ENCODE measurements at regions not wholly inside any gene's neighbourhood (a gene's known extent, or its start where the extent isn't known, plus 50 kb on each side); places are given as distances from the start of the nearest gene placed in this dataset.

GRCh38 chr3:124372775-124373174, 357.5 kb upstream of the UMPS start:
- H3K27ac ChIP-seq = no peak overlapping the region
- H3K4me2 ChIP-seq = no peak overlapping the region
- H3K9ac ChIP-seq = no peak overlapping the region
- H3K4me1 ChIP-seq (ENCODE audit: low read depth, poor library complexity, severe bottlenecking) = peaks cover 34% of the 10 kb centered on the region
- H2AFZ ChIP-seq (ENCODE audit: low read depth) = no peak overlapping the region
- TF ChIP-seq CTCF (conservative IDR thresholded peaks at IDR 0.05; ENCODE audit: low read depth, low read length) = no peak
- no peaks in the 10 kb centered on the region for H4K20me1 ChIP-seq (ENCODE audit: insufficient read depth)
- H3K79me2 ChIP-seq (ENCODE audit: insufficient read depth, low read depth) = no peaks in the 10 kb centered on the region
- no peak overlapping the region for H3K4me3 ChIP-seq (IDR thresholded peaks at IDR 0.05; ENCODE audit: insufficient read depth, low read depth, low read length)
- no peaks in the 10 kb centered on the region for H3K27me3 ChIP-seq (ENCODE audit: insufficient read depth, low read depth)
- H3K36me3 ChIP-seq (ENCODE audit: insufficient read depth) = no peaks in the 10 kb centered on the region

GRCh38 chr3:124373524-124373923, 356.7 kb upstream of the UMPS start:
- H3K9ac ChIP-seq = no peak overlapping the region
- no peaks in the 10 kb centered on the region for H3K36me3 ChIP-seq (ENCODE audit: insufficient read depth)
- H3K79me2 ChIP-seq (ENCODE audit: insufficient read depth, low read depth) = no peaks in the 10 kb centered on the region
- H3K4me2 ChIP-seq = no peak overlapping the region
- no peak overlapping the region for H2AFZ ChIP-seq (ENCODE audit: low read depth)
- no peak overlapping the region for H3K4me3 ChIP-seq (IDR thresholded peaks at IDR 0.05; ENCODE audit: insufficient read depth, low read depth, low read length)
- no peak for TF ChIP-seq CTCF (conservative IDR thresholded peaks at IDR 0.05; ENCODE audit: low read depth, low read length)
- no peaks in the 10 kb centered on the region for H4K20me1 ChIP-seq (ENCODE audit: insufficient read depth)
- no peak overlapping the region for H3K27ac ChIP-seq
- peaks cover 34% of the 10 kb centered on the region for H3K4me1 ChIP-seq (ENCODE audit: low read depth, poor library complexity, severe bottlenecking)
- no peaks in the 10 kb centered on the region for H3K27me3 ChIP-seq (ENCODE audit: insufficient read depth, low read depth)

- peaks cover 34% of the 10 kb centered on the region for H3K4me1 ChIP-seq (ENCODE audit: low read depth, poor library complexity, severe bottlenecking)
- H3K27me3 ChIP-seq (ENCODE audit: insufficient read depth, low read depth) = no peaks in the 10 kb centered on the region
- no peak overlapping the region for H3K4me2 ChIP-seq
- no peaks in the 10 kb centered on the region for H3K79me2 ChIP-seq (ENCODE audit: insufficient read depth, low read depth)
- no peak overlapping the region for H3K9ac ChIP-seq
- no peak for TF ChIP-seq CTCF (conservative IDR thresholded peaks at IDR 0.05; ENCODE audit: low read depth, low read length)
- no peaks in the 10 kb centered on the region for H4K20me1 ChIP-seq (ENCODE audit: insufficient read depth)
- no peak overlapping the region for H3K27ac ChIP-seq
- H3K4me3 ChIP-seq (IDR thresholded peaks at IDR 0.05; ENCODE audit: insufficient read depth, low read depth, low read length) = no peak overlapping the region
- H3K36me3 ChIP-seq (ENCODE audit: insufficient read depth) = no peaks in the 10 kb centered on the region
- no peak overlapping the region for H2AFZ ChIP-seq (ENCODE audit: low read depth)
Observed at GRCh38 chr3:124374583-124374982, 355.7 kb upstream of the UMPS start.

GRCh38 chr3:124381575-124382333, 348.5 kb upstream of the UMPS start:
- Histone ChIP-seq H3K4me3 (IDR thresholded peaks at IDR 0.05; ENCODE audit: insufficient read depth, low read depth, low read length) (no peak overlapping the region), H3K4me1 (ENCODE audit: low read depth, poor library complexity, severe bottlenecking) (peaks cover 1% of the 10 kb centered on the region), H3K27ac (no peak overlapping the region), H3K9ac (no peak overlapping the region), H3K4me2 (no peak overlapping the region), H3K27me3 (ENCODE audit: insufficient read depth, low read depth) (no peaks in the 10 kb centered on the region), H3K79me2 (ENCODE audit: insufficient read depth, low read depth) (no peaks in the 10 kb centered on the region), H2AFZ (ENCODE audit: low read depth) (no peak overlapping the region), H4K20me1 (ENCODE audit: insufficient read depth) (no peaks in the 10 kb centered on the region), H3K36me3 (ENCODE audit: insufficient read depth) (no peaks in the 10 kb centered on the region)
- no peak for TF ChIP-seq CTCF (conservative IDR thresholded peaks at IDR 0.05; ENCODE audit: low read depth, low read length)

Data from KMS-11 (cell line).